Panc1 (cell line): ENCODE measurements at regions not wholly inside any gene's neighbourhood (a gene's known extent, or its start where the extent isn't known, plus 50 kb on each side); places are given as distances from the start of the nearest gene placed in this dataset.
A peak's percentile ranks its signal among the peaks of the same experiment; 100 is the strongest.
"Not testable (repeated sequence)": the region's sequence is repeated elsewhere in the genome, so short reads cannot be mapped to it uniquely, and the experiment has no call there.

Source experiments
- ATAC-seq: fragments of 200-7000 bp; cut with Tn5 transposase; 2 replicates; pipeline ENCODE4 v1.9.1; 2020; ENCODE audit warnings: mild to moderate bottlenecking, moderate library complexity
- BruUV-seq: library from RNA; stranded (reverse); fragments of 400-500 nt; replicated peaks from 2 replicates; lab custom pipeline; 2021; lab: Mats Ljungman, UMichigan
- CTCF ChIA-PET: fragments of 300-600 bp; sonication (Branson Sonifier 250); formaldehyde crosslinking; loops from one replicate; lab custom pipeline; 2022; ENCODE audit warnings: antibody characterized with exemption; lab: Charles Lee
- POLR2A ChIA-PET: fragments of 300-600 bp; sonication (Branson Sonifier 250); formaldehyde crosslinking; loops from one replicate; lab custom pipeline; 2022; ENCODE audit warnings: antibody characterized with exemption; lab: Charles Lee
- DNase-seq: peaks from one replicate; pipeline ENCODE4 v3.0.0-alpha.2; 2010; ENCODE audit warnings: low read depth, low spot score
- H3K27ac ChIP-seq: 2 replicates; pipeline ENCODE4 v1.5.1; 2011; ENCODE audit warnings: mild to moderate bottlenecking, low read length, inconsistent platforms
- H3K27me3 ChIP-seq: fragments of 200-500 bp; sonication (Bioruptor generic); 2 replicates; pipeline ENCODE4 v1.6.0; 2014; ENCODE audit warnings: low read length, inconsistent platforms; ENCODE audit not compliant: control insufficient read depth, insufficient read depth
- H3K36me3 ChIP-seq: fragments of 200-500 bp; sonication (Bioruptor generic); 2 replicates; pipeline ENCODE4 v1.5.1; 2014; ENCODE audit warnings: inconsistent platforms, mild to moderate bottlenecking, low read length, moderate library complexity; ENCODE audit not compliant: control insufficient read depth, insufficient read depth
- H3K4me1 ChIP-seq: 2 replicates; pipeline ENCODE4 v1.5.1; 2011; ENCODE audit warnings: inconsistent platforms, mild to moderate bottlenecking, low read length, moderate library complexity; ENCODE audit not compliant: control insufficient read depth, insufficient read depth
- H3K4me3 ChIP-seq, 2 experiments: 2 replicates each; pipeline ENCODE4 v1.5.1; 2011 to 2012; ENCODE audit warnings: low read depth in 2 of 2, low read length in 2 of 2, mild to moderate bottlenecking in 2 of 2, inconsistent platforms in 1 of 2, moderate library complexity in 1 of 2
- H3K9me3 ChIP-seq: fragments of 200-500 bp; sonication (Bioruptor generic); 2 replicates; pipeline ENCODE4 v1.5.1; 2014; ENCODE audit warnings: low read depth, mild to moderate bottlenecking, inconsistent platforms, low read length, moderate library complexity; ENCODE audit not compliant: control insufficient read depth, insufficient read depth
- CTCF ChIP-seq: fragments of 450-650 bp; IDR thresholded peaks from 2 replicates; pipeline ENCODE4 v1.5.1; 2017; ENCODE audit warnings: mild to moderate bottlenecking
- POLR2AphosphoS5 ChIP-seq: IDR thresholded peaks from 2 replicates; pipeline ENCODE4 v1.6.1; 2012; ENCODE audit warnings: mild to moderate bottlenecking, low read depth, low read length, moderate library complexity
- SIN3A ChIP-seq: IDR thresholded peaks from 2 replicates; pipeline ENCODE4 v1.6.1; 2012; ENCODE audit warnings: low read depth, mild to moderate bottlenecking, low read length, moderate library complexity, borderline replicate concordance; ENCODE audit not compliant: insufficient read depth
- TCF7L2 ChIP-seq: IDR thresholded peaks from 2 replicates; pipeline ENCODE4 v1.6.1; 2011; ENCODE audit warnings: mild to moderate bottlenecking, low read depth, low read length, inconsistent platforms
- in situ Hi-C: cut with HindIII; loops from 2 replicates; pipeline ENCODE4 v1.10.0; 2016; ENCODE audit warnings: low sequenced_read_pairs, low pct_unique_long_range_greater_than_20kb
- intact Hi-C: fragments of 100-400 bp; cut with micrococcal nuclease; formaldehyde crosslinking; loops from one replicate; pipeline ENCODE4 v1.10.0; 2022; ENCODE audit not compliant: unreplicated experiment
- TF ChIP-seq, protein P1 (sequence below), 2 experiments: IDR thresholded peaks; 2 replicates each; pipeline ENCODE4 v1.6.1; 2011 to 2012; ENCODE audit warnings: low read depth in 2 of 2, control low read depth in 1 of 2, low read length in 1 of 2, mild to moderate bottlenecking in 1 of 2, moderate library complexity in 1 of 2; ENCODE audit not compliant: insufficient read depth in 1 of 2

GRCh38 chr7:67364441-67365017 lies 367.9 kb downstream of the TYW1 start:
- in situ Hi-C loops: no loop called here
- Histone ChIP-seq H3K4me3 (no peak overlapping the region), H3K27me3 (no peaks in the 10 kb centered on the region), H3K9me3 (no peaks in the 10 kb centered on the region), H3K27ac (no peak overlapping the region), H3K4me1 (no peaks in the 10 kb centered on the region), H3K36me3 (no peaks in the 10 kb centered on the region)
- intact Hi-C loops: no loop called here
- ChIA-PET POLR2A (no interaction called here), CTCF (no interaction called here)
- DNase-seq: no peak
- TF ChIP-seq POLR2AphosphoS5 (no peak), SIN3A (no peak), CTCF (no peak), TCF7L2 (no peak)
- TF ChIP-seq, protein P1, sequence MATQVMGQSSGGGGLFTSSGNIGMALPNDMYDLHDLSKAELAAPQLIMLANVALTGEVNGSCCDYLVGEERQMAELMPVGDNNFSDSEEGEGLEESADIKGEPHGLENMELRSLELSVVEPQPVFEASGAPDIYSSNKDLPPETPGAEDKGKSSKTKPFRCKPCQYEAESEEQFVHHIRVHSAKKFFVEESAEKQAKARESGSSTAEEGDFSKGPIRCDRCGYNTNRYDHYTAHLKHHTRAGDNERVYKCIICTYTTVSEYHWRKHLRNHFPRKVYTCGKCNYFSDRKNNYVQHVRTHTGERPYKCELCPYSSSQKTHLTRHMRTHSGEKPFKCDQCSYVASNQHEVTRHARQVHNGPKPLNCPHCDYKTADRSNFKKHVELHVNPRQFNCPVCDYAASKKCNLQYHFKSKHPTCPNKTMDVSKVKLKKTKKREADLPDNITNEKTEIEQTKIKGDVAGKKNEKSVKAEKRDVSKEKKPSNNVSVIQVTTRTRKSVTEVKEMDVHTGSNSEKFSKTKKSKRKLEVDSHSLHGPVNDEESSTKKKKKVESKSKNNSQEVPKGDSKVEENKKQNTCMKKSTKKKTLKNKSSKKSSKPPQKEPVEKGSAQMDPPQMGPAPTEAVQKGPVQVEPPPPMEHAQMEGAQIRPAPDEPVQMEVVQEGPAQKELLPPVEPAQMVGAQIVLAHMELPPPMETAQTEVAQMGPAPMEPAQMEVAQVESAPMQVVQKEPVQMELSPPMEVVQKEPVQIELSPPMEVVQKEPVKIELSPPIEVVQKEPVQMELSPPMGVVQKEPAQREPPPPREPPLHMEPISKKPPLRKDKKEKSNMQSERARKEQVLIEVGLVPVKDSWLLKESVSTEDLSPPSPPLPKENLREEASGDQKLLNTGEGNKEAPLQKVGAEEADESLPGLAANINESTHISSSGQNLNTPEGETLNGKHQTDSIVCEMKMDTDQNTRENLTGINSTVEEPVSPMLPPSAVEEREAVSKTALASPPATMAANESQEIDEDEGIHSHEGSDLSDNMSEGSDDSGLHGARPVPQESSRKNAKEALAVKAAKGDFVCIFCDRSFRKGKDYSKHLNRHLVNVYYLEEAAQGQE (IDR thresholded peaks at IDR 0.05; ENCODE audit: insufficient read depth in 1 of 2, low read depth in 2 of 2, low read length in 1 of 2): no peak
- ATAC-seq: no peak
- no TSS peak for BruUV-seq

GRCh38 chr7:67371429-67372305 lies 375.0 kb downstream of the TYW1 start:
- ATAC-seq (peak; percentile 97), DNase-seq (peak; percentile 69)
- in situ Hi-C loops: no loop called here
- BruUV-seq: no TSS peak
- Histone ChIP-seq H3K27ac (no peak overlapping the region), H3K9me3 (no peaks in the 10 kb centered on the region), H3K36me3 (no peaks in the 10 kb centered on the region), H3K4me1 (no peaks in the 10 kb centered on the region), H3K27me3 (no peaks in the 10 kb centered on the region), H3K4me3 (no peak overlapping the region)
- ChIA-PET POLR2A (interaction anchor here (0.7 kb wide), 1 partner anchor 768 kb away, joined by 16 read pairs; no protein-coding TSS in a partner anchor), CTCF (no interaction called here)
- TF ChIP-seq SIN3A (no peak), TCF7L2 (no peak), CTCF (peak; percentile 87), POLR2AphosphoS5 (no peak)
- TF ChIP-seq, protein P1 (IDR thresholded peaks at IDR 0.05; ENCODE audit: insufficient read depth in 1 of 2, low read depth in 2 of 2, low read length in 1 of 2): no peak
- intact Hi-C loops: no loop called here

- H3K27me3 ChIP-seq, intact Hi-C loops, H3K9me3 ChIP-seq, H3K4me1 ChIP-seq, POLR2A ChIA-PET, BruUV-seq, H3K27ac ChIP-seq, in situ Hi-C loops, H3K36me3 ChIP-seq, H3K4me3 ChIP-seq, CTCF ChIA-PET, ATAC-seq, DNase-seq: not testable (repeated sequence)
Measured at GRCh38 chr7:67373389-67373788, 376.8 kb downstream of the TYW1 start.
